ENCODE measurements at regions not wholly inside any gene's neighbourhood (a gene's known extent, or its start where the extent isn't known, plus 50 kb on each side); places are given as distances from the start of the nearest gene placed in this dataset.

DNA sequence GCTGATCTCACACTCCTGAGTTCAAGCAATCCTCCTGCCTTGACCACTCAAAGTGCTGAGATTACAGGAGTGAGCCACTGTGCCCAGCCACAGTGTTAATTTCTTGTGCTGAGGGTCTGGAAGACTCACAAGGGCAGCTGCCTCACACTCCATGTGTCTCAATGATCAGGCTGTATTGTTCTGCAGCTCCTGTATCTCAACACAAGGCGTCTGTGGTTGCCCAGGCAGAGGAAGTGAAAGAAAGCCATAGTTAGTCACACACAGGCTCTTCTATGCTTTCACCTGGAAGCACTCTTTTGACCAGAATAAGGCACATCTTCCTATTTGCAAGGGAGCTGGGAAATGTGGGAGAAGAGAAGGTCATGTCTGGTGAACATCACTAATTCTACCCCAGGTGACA, 107.3 kb upstream of the ZNF507 start:
- no peaks in the 10 kb centered on the region for H3K4me1 ChIP-seq
- ATAC-seq (peak in 1 of 2 experiments; percentile 54; a peak in 3 of 6 replicates), FAIRE-seq (peak; percentile 23), DNase-seq (ENCODE audit: low read depth in 1 of 2, low spot score in 1 of 2) (no peak)
- WGBS (ENCODE audit: missing lambda C conversion rate): 4% methylated on average over 1 of the region's 1 CpG
- no peak overlapping the region for H3K4me2 ChIP-seq
- no peaks in the 10 kb centered on the region for H3K9me3 ChIP-seq
- ChIA-PET POLR2A (no interaction called here), CTCF (interaction anchor here (0.9 to 5.5 kb wide), 5 partner anchors 10 to 1569 kb away, joined by 3 to 69 read pairs (median 4); no protein-coding TSS in a partner anchor)
- no peak for TF ChIP-seq MAFK (IDR thresholded peaks at IDR 0.05; ENCODE audit: partially characterized antibody)
- no peak for TF ChIP-seq CEBPB (IDR thresholded peaks at IDR 0.05)
- TF ChIP-seq HEYL (CRISPR knock-in tag; IDR thresholded peaks at IDR 0.05): no peak
- no peak for TF ChIP-seq NR3C1 (IDR thresholded peaks at IDR 0.05)
- TF ChIP-seq HES2 (IDR thresholded peaks at IDR 0.05): no peak
- no peak for TF ChIP-seq RCOR1 (IDR thresholded peaks at IDR 0.05; ENCODE audit: low read depth, low read length)
- no peak for TF ChIP-seq RFX5 (IDR thresholded peaks at IDR 0.05)
- no peak for TF ChIP-seq ELK1 (IDR thresholded peaks at IDR 0.05; ENCODE audit: low read depth, low read length)
- TF ChIP-seq NPAS2 (CRISPR knock-in tag; IDR thresholded peaks at IDR 0.05; ENCODE audit: borderline replicate concordance): no peak
- TF ChIP-seq MAZ (IDR thresholded peaks at IDR 0.05; ENCODE audit: borderline replicate concordance, low read depth, low read length): no peak
- no peak for TF ChIP-seq PBX3 (IDR thresholded peaks at IDR 0.05)
- TF ChIP-seq MYC (IDR thresholded peaks at IDR 0.05; ENCODE audit: borderline replicate concordance, low read length): no peak
- TF ChIP-seq SREBF2 (IDR thresholded peaks at IDR 0.05): no peak
- no peak for TF ChIP-seq SMC3 (IDR thresholded peaks at IDR 0.05)
- no peak for TF ChIP-seq ZNF302 (CRISPR knock-in tag; IDR thresholded peaks at IDR 0.05)
- no peak overlapping the region for H3K27ac ChIP-seq
- no peak overlapping the region for H3K4me3 ChIP-seq

- ChIA-PET CTCF (interaction anchor here (1.3 to 5.5 kb wide), 2 partner anchors 16 to 1557 kb away, joined by 5 to 69 read pairs; no protein-coding TSS in a partner anchor), POLR2A (no interaction called here)
- 38% methylated on average over 7 of the region's 7 CpGs for WGBS (ENCODE audit: missing lambda C conversion rate)
- Histone ChIP-seq H3K4me1 (no peaks in the 10 kb centered on the region), H3K27ac (no peak overlapping the region), H3K9me3 (no peaks in the 10 kb centered on the region), H3K4me2 (no peak overlapping the region), H3K4me3 (no peak overlapping the region)
- ATAC-seq (no peak), FAIRE-seq (peak; percentile 28), DNase-seq (ENCODE audit: low read depth in 1 of 2, low spot score in 1 of 2) (no peak)
- TF ChIP-seq FOSB (CRISPR knock-in tag; IDR thresholded peaks at IDR 0.05) (no peak), HOXB5 (CRISPR knock-in tag; IDR thresholded peaks at IDR 0.05) (no peak), MAFK (IDR thresholded peaks at IDR 0.05; ENCODE audit: partially characterized antibody) (no peak), PHF8 (IDR thresholded peaks at IDR 0.05; ENCODE audit: borderline replicate concordance, low read depth) (no peak), PBX3 (IDR thresholded peaks at IDR 0.05) (no peak), ZFP36 (IDR thresholded peaks at IDR 0.05; ENCODE audit: borderline replicate concordance, partially characterized antibody) (no peak), FOXS1 (CRISPR knock-in tag; IDR thresholded peaks at IDR 0.05) (no peak), ZNF302 (CRISPR knock-in tag; IDR thresholded peaks at IDR 0.05) (no peak), CBX8 (IDR thresholded peaks at IDR 0.05) (no peak), RAD21 (conservative IDR thresholded peaks at IDR 0.05 in 1 of 2, IDR thresholded peaks at IDR 0.05 in 1 of 2) (no peak), TFCP2L1 (CRISPR knock-in tag; IDR thresholded peaks at IDR 0.05) (no peak), MAZ (IDR thresholded peaks at IDR 0.05; ENCODE audit: borderline replicate concordance, low read depth, low read length) (no peak), CHD4 (IDR thresholded peaks at IDR 0.05; ENCODE audit: borderline replicate concordance) (no peak), KDM1A (IDR thresholded peaks at IDR 0.05; ENCODE audit: low read depth) (no peak), HOXA7 (CRISPR knock-in tag; IDR thresholded peaks at IDR 0.05) (no peak), HES2 (IDR thresholded peaks at IDR 0.05) (no peak)
- TF ChIP-seq, protein P1, sequence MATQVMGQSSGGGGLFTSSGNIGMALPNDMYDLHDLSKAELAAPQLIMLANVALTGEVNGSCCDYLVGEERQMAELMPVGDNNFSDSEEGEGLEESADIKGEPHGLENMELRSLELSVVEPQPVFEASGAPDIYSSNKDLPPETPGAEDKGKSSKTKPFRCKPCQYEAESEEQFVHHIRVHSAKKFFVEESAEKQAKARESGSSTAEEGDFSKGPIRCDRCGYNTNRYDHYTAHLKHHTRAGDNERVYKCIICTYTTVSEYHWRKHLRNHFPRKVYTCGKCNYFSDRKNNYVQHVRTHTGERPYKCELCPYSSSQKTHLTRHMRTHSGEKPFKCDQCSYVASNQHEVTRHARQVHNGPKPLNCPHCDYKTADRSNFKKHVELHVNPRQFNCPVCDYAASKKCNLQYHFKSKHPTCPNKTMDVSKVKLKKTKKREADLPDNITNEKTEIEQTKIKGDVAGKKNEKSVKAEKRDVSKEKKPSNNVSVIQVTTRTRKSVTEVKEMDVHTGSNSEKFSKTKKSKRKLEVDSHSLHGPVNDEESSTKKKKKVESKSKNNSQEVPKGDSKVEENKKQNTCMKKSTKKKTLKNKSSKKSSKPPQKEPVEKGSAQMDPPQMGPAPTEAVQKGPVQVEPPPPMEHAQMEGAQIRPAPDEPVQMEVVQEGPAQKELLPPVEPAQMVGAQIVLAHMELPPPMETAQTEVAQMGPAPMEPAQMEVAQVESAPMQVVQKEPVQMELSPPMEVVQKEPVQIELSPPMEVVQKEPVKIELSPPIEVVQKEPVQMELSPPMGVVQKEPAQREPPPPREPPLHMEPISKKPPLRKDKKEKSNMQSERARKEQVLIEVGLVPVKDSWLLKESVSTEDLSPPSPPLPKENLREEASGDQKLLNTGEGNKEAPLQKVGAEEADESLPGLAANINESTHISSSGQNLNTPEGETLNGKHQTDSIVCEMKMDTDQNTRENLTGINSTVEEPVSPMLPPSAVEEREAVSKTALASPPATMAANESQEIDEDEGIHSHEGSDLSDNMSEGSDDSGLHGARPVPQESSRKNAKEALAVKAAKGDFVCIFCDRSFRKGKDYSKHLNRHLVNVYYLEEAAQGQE (IDR thresholded peaks at IDR 0.05): no peak
- TF ChIP-seq, protein P2, sequence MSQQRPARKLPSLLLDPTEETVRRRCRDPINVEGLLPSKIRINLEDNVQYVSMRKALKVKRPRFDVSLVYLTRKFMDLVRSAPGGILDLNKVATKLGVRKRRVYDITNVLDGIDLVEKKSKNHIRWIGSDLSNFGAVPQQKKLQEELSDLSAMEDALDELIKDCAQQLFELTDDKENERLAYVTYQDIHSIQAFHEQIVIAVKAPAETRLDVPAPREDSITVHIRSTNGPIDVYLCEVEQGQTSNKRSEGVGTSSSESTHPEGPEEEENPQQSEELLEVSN (IDR thresholded peaks at IDR 0.05; ENCODE audit: borderline replicate concordance, low read depth): no peak
These were observed 105.1 kb upstream of the ZNF507 start for GRCh38 chr19:32240316-32240715.

Data from A549 (cell line).